Nephron progenitor cell (in vitro differentiated cells): ENCODE measurements at regions not wholly inside any gene's neighbourhood (a gene's known extent, or its start where the extent isn't known, plus 50 kb on each side); places are given as distances from the start of the nearest gene placed in this dataset.

Source experiments
- DNase-seq: peaks from one replicate; pipeline ENCODE4 v3.0.0; 2021
- H3K27ac Mint-ChIP-seq: 2 replicates; pipeline ENCODE4 v1.8.0; 2021; ENCODE audit warnings: mild to moderate bottlenecking, moderate library complexity, mixed read lengths
- H3K27me3 Mint-ChIP-seq: 2 replicates; pipeline ENCODE4 v1.8.0; 2021; ENCODE audit warnings: mild to moderate bottlenecking, low read depth, mixed read lengths; ENCODE audit not compliant: poor library complexity
- H3K36me3 Mint-ChIP-seq: 2 replicates; pipeline ENCODE4 v1.8.0; 2021; ENCODE audit warnings: low read depth, mixed read lengths
- H3K4me1 Mint-ChIP-seq: 2 replicates; pipeline ENCODE4 v1.8.0; 2021; ENCODE audit warnings: mixed read lengths
- H3K4me3 Mint-ChIP-seq: 2 replicates; pipeline ENCODE4 v1.8.0; 2021; ENCODE audit warnings: mild to moderate bottlenecking, moderate library complexity, mixed read lengths
- H3K9me3 Mint-ChIP-seq: 2 replicates; pipeline ENCODE4 v1.8.0; 2021; ENCODE audit warnings: mild to moderate bottlenecking, moderate library complexity, mixed read lengths
- TF ChIP-seq, protein P1 (sequence below): fragments of 200-600 bp; sonication (generic); IDR thresholded peaks from 2 replicates; pipeline ENCODE4 v1.5.0; 2021; ENCODE audit warnings: antibody characterized with exemption

DNA sequence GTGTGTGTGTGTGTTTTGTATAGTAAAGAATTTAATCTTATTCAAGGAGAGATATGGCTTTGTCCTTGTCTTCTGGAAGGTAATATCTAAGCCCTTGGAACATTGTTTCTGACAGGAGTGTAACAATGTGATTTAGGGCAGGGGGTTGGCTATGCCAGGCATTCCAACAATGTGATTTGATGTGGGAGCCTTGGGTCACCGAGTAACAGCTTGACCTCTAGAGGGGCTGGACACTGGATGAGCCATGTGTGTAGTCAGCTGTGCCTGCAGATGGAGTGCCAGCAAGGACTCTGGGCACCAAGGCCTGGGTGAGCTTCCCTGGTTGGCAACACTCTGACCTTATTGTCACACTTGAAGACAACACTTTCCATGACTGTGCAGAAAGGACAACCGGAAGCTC, 336.1 kb upstream of the ZP4 start:
- H3K27me3 Mint-ChIP-seq = no peaks in the 10 kb centered on the region
- no peak for DNase-seq
- H3K4me1 Mint-ChIP-seq = no peaks in the 10 kb centered on the region
- peaks cover 4% of the 10 kb centered on the region for H3K9me3 Mint-ChIP-seq
- no peak overlapping the region for H3K4me3 Mint-ChIP-seq
- no peaks in the 10 kb centered on the region for H3K36me3 Mint-ChIP-seq
- TF ChIP-seq, protein P1, sequence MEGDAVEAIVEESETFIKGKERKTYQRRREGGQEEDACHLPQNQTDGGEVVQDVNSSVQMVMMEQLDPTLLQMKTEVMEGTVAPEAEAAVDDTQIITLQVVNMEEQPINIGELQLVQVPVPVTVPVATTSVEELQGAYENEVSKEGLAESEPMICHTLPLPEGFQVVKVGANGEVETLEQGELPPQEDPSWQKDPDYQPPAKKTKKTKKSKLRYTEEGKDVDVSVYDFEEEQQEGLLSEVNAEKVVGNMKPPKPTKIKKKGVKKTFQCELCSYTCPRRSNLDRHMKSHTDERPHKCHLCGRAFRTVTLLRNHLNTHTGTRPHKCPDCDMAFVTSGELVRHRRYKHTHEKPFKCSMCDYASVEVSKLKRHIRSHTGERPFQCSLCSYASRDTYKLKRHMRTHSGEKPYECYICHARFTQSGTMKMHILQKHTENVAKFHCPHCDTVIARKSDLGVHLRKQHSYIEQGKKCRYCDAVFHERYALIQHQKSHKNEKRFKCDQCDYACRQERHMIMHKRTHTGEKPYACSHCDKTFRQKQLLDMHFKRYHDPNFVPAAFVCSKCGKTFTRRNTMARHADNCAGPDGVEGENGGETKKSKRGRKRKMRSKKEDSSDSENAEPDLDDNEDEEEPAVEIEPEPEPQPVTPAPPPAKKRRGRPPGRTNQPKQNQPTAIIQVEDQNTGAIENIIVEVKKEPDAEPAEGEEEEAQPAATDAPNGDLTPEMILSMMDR = no peak
- H3K27ac Mint-ChIP-seq = no peak overlapping the region

- H3K4me3 Mint-ChIP-seq = no peak overlapping the region
- no peaks in the 10 kb centered on the region for H3K27me3 Mint-ChIP-seq
- DNase-seq = no peak
- no peaks in the 10 kb centered on the region for H3K4me1 Mint-ChIP-seq
- TF ChIP-seq, protein P1 = no peak
- H3K9me3 Mint-ChIP-seq = peaks cover 4% of the 10 kb centered on the region
- H3K27ac Mint-ChIP-seq = no peak overlapping the region
- no peaks in the 10 kb centered on the region for H3K36me3 Mint-ChIP-seq
Measured at GRCh38 chr1:238223076-238223640, 332.4 kb upstream of the ZP4 start.

- H3K27ac Mint-ChIP-seq = no peak overlapping the region
- peaks cover 3% of the 10 kb centered on the region for H3K9me3 Mint-ChIP-seq
- no peaks in the 10 kb centered on the region for H3K36me3 Mint-ChIP-seq
- DNase-seq = no peak
- TF ChIP-seq, protein P1 = no peak
- H3K27me3 Mint-ChIP-seq = no peaks in the 10 kb centered on the region
- H3K4me1 Mint-ChIP-seq = no peaks in the 10 kb centered on the region
- H3K4me3 Mint-ChIP-seq = no peak overlapping the region
Measured at GRCh38 chr1:238221738-238222137, 331.0 kb upstream of the ZP4 start.

DNA sequence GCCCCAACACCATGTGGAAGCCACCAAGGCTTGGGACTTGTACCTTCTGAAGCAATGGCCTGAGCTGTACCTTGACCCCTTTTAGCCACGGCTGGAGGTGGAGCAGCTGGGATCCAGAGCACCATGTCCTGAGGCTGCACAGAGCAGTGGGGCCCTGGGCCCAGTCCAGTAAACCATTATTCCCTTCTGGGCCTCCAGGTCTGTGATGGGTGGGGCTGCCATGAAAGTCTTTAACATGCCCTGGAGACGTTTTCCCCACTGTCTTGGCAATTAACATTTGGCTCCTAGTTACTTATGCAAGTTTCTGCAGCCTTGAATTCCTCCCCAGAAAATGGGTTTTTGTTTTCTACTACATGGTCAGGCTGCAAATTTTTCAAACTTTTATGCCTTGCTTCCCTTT, 323.7 kb upstream of the ZP4 start:
- no peak overlapping the region for H3K27ac Mint-ChIP-seq
- TF ChIP-seq, protein P1 = no peak
- DNase-seq = no peak
- peaks cover 27% of the 10 kb centered on the region for H3K9me3 Mint-ChIP-seq
- no peaks in the 10 kb centered on the region for H3K36me3 Mint-ChIP-seq
- no peaks in the 10 kb centered on the region for H3K4me1 Mint-ChIP-seq
- no peaks in the 10 kb centered on the region for H3K27me3 Mint-ChIP-seq
- H3K4me3 Mint-ChIP-seq = no peak overlapping the region

DNA sequence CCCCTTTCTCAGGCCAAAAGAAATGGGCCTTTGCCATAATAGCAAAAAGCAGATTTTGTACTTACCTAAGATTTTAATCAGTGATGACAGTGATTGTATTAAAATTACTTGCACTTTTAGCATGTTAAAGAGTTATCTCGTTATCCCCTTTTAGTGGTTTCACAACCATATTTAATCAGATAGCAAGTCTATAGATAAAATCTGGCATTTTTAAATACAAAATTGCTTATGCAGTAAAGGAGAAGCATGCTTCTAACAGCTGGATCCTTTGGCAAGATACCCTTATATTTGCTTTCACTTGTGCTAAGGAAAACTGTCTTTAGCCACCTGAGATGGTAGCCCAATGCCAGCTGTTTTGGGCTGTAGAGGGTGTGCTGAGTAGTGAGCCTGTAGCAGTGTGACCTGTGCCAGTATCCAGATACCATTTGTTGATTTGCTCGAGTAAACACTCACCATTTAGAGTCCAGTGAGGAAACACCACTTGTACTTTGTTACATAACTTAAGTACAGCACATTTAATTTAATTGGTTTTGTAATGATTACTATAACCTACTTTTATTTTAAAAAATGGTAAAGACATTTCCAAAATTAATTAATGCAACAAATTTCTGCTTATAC, 314.4 kb upstream of the ZP4 start:
- TF ChIP-seq, protein P1 = no peak
- H3K4me3 Mint-ChIP-seq = no peak overlapping the region

DNA sequence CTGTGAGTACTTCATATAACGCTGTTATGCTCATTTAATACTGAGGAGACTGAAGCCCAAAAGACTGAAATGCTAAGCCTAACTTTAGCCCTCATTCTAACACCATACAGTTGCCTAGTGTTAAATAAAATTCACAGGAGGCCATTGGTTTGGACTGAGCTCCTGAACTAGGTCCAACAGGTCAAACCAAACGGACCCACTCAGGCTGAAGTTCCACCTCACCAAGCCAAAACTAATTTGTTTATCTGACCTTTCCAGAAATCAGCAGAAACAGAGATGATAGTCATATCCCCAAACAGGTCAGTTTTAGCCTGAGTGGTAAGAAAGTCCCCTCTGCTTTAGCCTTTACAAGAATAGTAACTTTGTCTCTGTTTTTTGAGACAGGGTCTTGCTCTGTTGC, 311.3 kb upstream of the ZP4 start:
- DNase-seq = no peak
- Mint-ChIP-seq H3K4me1 (no peaks in the 10 kb centered on the region), H3K4me3 (no peak overlapping the region), H3K36me3 (no peaks in the 10 kb centered on the region), H3K9me3 (no peaks in the 10 kb centered on the region), H3K27ac (no peak overlapping the region), H3K27me3 (peaks cover 4% of the 10 kb centered on the region)
- TF ChIP-seq, protein P1 = no peak

More for the DNA sequence above, 314.4 kb upstream of the ZP4 start:
- H3K27me3 Mint-ChIP-seq = peaks cover 4% of the 10 kb centered on the region
- H3K27ac Mint-ChIP-seq = no peak overlapping the region
- H3K9me3 Mint-ChIP-seq = peaks cover 14% of the 10 kb centered on the region
- no peaks in the 10 kb centered on the region for H3K4me1 Mint-ChIP-seq
- no peaks in the 10 kb centered on the region for H3K36me3 Mint-ChIP-seq
- DNase-seq = no peak
